ENCODE measurements at regions not wholly inside any gene's neighbourhood (a gene's known extent, or its start where the extent isn't known, plus 50 kb on each side); places are given as distances from the start of the nearest gene placed in this dataset.

- no peak for TF ChIP-seq CTCF (tag by site-specific recombination; IDR thresholded peaks at IDR 0.05)
- no peak for TF ChIP-seq REPIN1 (tag by site-specific recombination; IDR thresholded peaks at IDR 0.05; ENCODE audit: low read depth)
- TF ChIP-seq, protein P1, sequence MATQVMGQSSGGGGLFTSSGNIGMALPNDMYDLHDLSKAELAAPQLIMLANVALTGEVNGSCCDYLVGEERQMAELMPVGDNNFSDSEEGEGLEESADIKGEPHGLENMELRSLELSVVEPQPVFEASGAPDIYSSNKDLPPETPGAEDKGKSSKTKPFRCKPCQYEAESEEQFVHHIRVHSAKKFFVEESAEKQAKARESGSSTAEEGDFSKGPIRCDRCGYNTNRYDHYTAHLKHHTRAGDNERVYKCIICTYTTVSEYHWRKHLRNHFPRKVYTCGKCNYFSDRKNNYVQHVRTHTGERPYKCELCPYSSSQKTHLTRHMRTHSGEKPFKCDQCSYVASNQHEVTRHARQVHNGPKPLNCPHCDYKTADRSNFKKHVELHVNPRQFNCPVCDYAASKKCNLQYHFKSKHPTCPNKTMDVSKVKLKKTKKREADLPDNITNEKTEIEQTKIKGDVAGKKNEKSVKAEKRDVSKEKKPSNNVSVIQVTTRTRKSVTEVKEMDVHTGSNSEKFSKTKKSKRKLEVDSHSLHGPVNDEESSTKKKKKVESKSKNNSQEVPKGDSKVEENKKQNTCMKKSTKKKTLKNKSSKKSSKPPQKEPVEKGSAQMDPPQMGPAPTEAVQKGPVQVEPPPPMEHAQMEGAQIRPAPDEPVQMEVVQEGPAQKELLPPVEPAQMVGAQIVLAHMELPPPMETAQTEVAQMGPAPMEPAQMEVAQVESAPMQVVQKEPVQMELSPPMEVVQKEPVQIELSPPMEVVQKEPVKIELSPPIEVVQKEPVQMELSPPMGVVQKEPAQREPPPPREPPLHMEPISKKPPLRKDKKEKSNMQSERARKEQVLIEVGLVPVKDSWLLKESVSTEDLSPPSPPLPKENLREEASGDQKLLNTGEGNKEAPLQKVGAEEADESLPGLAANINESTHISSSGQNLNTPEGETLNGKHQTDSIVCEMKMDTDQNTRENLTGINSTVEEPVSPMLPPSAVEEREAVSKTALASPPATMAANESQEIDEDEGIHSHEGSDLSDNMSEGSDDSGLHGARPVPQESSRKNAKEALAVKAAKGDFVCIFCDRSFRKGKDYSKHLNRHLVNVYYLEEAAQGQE (tag by site-specific recombination; IDR thresholded peaks at IDR 0.05), result no peak
- TF ChIP-seq TCF7L2 (IDR thresholded peaks at IDR 0.05; ENCODE audit: borderline replicate concordance, low read depth, low read length), result no peak
- no peak for TF ChIP-seq ATF2 (tag by site-specific recombination; IDR thresholded peaks at IDR 0.05; ENCODE audit: low read depth)
- no peak for TF ChIP-seq KLF10 (tag by site-specific recombination; IDR thresholded peaks at IDR 0.05)
- TF ChIP-seq ZNF677 (tag by site-specific recombination; IDR thresholded peaks at IDR 0.05), result no peak
- TF ChIP-seq, protein P2, sequence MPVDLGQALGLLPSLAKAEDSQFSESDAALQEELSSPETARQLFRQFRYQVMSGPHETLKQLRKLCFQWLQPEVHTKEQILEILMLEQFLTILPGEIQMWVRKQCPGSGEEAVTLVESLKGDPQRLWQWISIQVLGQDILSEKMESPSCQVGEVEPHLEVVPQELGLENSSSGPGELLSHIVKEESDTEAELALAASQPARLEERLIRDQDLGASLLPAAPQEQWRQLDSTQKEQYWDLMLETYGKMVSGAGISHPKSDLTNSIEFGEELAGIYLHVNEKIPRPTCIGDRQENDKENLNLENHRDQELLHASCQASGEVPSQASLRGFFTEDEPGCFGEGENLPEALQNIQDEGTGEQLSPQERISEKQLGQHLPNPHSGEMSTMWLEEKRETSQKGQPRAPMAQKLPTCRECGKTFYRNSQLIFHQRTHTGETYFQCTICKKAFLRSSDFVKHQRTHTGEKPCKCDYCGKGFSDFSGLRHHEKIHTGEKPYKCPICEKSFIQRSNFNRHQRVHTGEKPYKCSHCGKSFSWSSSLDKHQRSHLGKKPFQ (tag by site-specific recombination; IDR thresholded peaks at IDR 0.05), result no peak
- no peak for TF ChIP-seq RBAK (tag by site-specific recombination; IDR thresholded peaks at IDR 0.05)
- TF ChIP-seq ZNF561 (tag by site-specific recombination; IDR thresholded peaks at IDR 0.05; ENCODE audit: borderline replicate concordance), result no peak
Measured at GRCh38 chr10:123554656-123555055, 111.5 kb upstream of the GPR26 start.

All from HEK293 (cell line).